GF-D8 (cell line): ENCODE measurements at regions not wholly inside any gene's neighbourhood (a gene's known extent, or its start where the extent isn't known, plus 50 kb on each side); places are given as distances from the start of the nearest gene placed in this dataset.

Experiments used
- DNase-seq: peaks from one replicate; lab custom pipeline; 2025; lab: John Stamatoyannopoulos, UW

DNA sequence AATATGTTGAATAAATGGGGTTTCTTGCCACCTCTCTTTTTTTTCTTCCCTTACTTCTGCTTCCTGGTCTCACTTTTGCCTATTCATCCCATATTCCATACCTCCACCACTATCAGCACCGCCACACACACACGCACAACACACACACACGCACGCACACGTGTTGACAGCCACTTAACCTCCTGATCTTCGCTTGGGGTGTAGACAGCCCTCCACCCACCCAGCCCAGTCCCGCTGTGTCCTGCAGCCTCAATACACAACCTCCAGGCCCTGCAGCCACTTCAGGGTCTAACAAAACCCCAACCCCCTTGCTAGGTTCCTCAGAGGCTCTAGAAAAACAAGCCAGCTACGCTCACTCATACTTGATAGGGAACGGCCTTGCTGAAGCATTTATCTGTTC lies 72.3 kb downstream of the LINC00237 start:
- DNase-seq: no peak

DNA sequence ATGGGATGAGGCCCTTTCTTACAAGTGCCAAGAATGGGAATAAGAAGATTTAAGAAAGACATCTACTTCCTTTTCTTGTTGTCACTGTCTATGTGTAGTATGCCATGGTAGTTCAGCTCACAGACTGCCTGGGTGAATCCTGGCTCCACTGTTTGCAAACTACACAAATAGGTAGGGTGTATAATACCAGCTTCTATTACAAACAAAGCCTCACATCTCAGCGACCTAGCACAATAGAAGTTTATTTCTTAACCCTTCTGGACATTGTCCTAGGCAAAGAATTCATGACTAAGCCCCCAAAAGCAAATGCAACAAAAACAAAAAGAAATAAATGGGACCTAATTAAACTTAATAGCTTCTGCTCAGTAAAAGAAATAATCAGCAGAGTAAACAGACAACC lies 74.5 kb downstream of the LINC00237 start:
- no peak for DNase-seq

DNA sequence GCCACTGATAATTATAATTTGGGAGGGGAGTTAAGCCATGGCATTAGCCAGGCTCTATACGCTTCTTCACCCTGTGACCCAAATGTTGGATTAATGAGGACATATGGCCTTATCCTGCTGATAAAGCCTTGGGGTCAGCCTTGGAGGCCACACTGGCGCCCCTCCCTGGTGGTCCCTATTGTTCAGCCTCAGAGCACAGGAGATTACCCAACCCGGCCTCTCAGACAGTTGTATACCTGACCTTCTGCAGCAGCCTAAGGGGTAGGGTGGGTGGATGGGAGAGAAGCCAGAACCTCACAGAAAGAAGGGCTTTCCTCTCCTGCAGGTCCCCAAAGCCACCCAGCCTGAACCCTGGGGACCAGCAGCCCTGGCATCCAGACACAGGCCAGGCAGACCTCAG lies 76.8 kb downstream of the LINC00237 start:
- DNase-seq: no peak

DNA sequence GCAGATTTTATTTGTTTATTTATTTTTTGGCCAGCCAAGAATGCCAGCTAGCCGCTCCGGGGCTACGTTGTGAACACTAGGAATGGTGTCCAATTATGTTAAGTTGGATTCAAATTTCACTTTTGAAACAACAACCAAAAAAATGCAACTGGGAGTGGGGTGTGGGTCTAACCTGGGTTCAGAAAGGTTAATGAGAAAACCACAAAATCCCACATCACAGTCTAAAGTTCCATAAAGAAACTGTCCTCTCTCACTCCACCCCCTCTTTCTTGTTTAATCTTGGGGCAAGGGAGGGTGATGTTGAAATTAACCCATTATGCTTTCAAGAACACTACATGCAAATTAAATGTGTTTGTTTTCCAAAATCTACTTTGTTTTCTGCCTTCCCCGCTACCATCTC lies 77.2 kb downstream of the LINC00237 start:
- DNase-seq: no peak

DNA sequence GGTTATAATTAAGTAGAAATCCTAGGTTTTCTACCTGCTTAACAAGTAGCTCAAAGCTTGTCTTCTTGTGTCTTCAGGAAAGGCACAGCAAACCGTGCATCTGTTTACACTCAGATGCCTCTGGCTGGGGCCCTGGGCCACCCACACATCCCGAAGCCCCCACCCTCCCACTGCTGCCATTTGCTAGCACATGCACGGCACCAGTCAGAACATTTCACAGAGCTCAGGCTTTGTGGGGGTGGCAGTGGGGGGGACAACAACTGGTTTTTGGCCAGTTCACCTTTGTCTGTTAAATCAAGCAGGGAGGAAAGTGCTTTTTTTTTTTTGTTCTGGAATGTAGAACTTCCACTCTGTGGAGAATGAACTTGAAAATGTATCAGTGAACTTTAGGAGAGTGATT lies 77.7 kb downstream of the LINC00237 start:
- DNase-seq: no peak

DNA sequence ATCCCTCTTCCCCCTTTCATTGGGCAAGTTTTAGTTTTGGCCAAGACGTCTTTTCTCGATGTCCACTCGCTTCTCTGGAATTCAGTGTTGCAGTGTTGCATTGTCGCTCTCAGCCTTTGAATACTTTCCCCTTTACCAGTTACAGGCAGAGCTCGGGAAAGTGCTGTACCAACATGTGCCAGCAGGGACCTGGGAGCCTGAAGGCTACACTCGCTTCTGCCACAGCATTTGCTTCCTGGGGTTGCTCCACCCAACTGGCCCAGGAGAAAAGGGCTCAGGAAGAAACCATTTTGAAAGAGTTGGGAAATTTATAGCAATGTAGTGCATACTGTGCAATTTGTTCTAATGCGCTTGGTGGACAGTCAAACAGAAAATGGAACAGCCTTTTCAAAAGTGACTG lies 78.6 kb downstream of the LINC00237 start:
- DNase-seq: no peak

DNA sequence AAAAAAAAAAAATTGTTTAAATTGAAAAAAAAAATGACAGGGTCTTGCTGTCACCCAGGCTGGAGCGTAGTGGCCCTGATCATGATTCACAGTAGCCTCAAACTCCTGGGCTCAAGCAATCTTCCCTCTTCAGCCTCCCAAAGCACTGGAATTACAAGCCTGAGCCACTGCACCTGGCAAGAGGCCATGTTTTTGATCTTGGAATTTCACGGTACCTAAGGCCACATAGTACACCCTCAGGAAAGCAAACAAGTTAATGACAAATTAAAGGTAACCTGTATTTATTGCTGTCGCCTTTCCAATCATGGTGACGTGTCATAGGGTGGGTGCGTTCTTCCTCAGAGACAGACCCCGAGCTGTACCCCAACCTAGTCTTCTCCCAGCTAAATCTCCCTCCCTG lies 79.2 kb downstream of the LINC00237 start:
- no peak for DNase-seq

DNA sequence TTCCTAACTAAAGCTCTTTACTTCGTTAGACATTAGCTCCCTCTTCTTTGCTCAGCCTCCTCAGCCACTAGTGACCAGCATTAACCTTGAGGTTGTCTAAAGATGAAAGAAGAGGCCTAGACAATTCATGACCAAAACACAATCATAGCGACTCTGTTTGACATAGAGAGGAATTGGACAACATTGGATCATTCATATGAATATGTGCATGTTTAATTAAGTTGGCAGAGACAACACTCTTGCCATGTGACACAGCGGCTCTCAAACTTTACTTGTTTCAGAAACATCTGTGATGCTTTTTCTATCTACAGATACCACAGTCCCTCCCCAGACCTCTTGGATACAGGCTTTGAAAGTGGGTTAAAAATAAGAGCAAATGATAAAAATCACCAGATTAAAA lies 81.7 kb downstream of the LINC00237 start:
- no peak for DNase-seq

DNA sequence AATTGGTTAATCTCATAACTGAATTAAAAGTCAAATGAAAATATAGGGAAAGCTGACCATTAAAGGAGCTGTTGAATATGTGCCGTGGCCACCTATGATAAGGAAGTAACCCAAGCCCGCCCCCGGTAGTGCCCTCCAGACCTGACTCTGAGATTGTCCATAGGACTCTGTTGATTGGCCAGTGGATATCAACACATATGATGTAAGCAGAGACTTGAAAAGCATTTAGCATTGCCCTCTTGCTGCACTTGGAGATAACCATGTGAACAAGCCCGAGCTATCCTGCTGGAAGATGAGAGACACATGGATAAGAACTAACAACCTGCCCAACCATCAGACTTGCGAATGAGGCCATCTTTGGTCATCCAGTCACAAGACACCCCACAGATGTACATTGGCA lies 83.2 kb downstream of the LINC00237 start:
- no peak for DNase-seq

DNA sequence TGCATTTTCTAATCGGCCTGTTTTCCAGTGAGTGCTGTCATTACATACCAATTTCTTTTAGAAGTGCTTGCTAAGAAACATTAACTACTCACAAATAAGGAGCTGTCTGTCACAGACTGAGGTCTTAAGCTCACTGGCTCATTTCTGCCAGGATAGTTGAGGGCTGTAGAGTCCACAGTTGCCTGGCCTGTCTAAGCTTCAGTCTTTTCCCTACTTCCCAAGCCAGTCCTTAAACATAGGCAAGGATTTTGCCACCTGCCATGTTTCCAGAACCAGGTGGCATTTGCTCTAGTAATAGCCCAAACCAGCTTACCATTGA lies 84.7 kb downstream of the LINC00237 start:
- no peak for DNase-seq

DNA sequence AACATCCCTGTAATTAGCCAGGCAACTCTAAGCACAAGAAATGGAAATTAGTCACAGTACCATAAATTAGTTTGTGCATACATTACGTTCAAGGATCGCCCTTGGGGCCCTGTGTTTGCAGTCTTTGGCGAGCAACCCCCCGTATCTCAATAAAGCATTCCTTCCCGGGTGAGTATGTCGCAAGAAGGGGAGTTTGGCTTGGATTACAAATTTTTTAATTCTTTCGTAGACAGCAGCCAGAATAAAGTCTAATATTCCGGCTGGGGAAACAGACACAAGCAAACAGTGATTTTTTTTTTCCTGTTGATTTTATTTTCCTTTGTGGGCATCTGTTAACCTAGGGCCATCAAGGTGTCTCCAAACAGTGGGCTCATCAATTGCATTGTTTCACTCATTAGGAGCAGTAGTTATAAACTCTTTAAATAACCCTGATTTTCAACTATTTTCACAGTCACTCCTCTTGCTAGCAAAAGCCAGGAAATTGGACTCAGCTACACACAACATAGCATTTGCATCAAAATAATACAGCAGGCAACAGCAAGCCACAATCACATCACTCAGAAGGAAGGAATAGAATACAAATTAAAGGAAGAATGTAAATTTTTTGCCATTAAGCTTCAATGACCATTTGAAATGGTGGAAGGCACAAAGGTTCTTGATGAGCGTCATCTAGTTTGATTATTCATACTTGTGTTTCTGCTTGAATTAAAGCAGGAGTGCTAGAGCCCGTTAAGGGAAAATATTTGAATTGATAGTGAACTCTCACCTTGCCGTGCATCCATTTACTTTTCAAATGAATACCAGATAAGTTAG lies 85.3 kb downstream of the LINC00237 start:
- no peak for DNase-seq

DNA sequence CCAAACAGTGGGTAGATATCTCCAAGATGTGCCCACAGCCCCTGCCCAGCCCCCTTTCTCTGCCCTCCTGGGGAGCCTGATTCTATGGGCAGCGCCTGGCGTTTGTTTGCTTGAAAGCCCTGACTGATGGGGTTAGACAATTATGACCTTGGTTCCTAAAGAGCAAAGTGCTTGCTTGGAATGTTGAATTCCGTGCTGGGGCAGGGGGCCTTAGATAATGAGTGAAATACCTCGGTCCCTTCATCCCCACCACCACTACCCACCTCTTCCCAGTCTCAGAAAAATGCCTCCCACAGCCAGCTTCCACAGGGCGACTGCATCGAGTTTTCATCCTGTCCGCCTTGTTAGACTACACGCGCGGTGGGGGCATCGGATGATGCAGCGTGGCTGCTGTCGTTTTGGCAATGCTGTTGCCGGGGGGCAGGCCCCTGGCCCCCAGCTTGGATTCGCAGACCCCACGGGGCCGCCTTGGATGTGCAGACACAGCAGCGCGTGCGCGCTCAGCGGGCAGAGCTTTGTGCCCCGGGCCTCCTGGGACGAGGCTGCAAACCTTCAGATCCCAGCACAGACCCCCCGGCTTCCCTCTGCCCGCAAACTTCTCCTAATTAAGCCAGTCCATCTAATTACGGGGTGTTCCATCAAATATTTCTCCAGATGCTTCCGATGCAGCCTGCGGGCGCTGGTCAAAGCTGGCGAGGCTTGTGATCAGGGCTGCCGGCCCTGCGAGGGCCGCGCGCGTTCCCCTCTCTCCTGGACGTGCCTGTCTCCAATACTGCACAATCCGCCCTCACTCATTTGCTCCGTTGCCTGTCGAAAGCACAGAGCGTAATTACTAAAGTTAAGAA lies 86.1 kb downstream of the LINC00237 start:
- no peak for DNase-seq

DNA sequence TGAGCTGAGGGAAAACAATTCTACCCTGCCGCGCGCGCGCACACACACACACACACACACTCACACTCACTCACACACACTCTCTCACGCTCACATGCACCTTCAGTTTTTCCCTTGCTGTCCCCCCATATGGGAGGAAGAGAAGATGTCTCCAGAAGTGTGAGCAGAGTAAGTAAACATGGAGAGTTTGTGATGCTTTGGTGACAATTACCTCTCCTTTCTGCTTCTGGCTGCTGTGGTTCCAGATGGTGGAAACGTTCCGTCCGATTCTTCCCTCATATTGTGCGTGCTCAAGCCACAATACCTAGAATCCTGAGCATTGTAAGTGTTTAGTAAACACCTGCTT lies 86.7 kb downstream of the LINC00237 start:
- no peak for DNase-seq

DNA sequence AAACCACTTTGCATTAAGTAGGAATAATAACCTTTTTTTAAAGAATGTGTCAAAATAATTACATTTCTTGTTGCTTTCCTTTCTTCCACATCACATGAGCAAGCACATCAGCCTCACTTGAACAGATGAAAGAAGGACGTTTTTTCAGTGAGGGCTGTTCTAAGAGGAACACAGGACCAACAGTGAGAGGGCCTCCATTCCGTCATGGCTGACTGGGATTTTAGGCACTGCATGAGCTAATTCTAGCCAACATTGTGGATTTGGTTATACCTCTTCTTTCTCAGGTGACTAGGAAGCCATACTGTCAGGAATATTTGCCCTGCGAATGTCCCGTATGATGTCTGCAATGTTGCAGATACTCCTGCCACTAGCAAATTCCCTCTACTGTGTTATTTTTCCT lies 87.6 kb downstream of the LINC00237 start:
- no peak for DNase-seq

DNA sequence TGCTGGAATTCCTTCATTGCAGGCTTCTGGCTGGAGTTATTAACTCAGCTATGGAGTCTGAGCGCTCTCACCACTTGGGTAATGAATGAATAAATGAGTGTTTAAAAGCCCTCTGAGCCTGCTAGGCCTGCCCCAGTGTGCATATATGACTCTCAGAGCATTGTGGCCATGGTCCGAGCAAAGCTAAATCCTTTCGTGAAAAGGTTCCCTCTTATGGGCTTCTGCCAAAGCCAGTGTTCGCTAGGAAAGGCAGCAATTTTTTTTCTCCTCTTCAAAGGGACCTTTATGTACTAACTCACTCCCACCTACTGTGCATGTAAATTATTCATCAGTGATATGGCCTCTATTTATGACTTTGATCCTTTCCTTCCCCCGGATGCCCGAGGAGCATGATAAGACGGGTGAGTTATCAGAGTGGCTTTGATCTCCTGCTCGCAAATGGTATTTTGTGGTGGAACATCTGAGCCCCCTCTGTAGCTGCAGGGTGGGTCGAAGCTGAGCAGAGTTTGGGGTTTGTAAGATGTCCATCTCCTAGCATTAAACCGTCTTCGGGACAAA lies 88.6 kb downstream of the LINC00237 start:
- no peak for DNase-seq

DNA sequence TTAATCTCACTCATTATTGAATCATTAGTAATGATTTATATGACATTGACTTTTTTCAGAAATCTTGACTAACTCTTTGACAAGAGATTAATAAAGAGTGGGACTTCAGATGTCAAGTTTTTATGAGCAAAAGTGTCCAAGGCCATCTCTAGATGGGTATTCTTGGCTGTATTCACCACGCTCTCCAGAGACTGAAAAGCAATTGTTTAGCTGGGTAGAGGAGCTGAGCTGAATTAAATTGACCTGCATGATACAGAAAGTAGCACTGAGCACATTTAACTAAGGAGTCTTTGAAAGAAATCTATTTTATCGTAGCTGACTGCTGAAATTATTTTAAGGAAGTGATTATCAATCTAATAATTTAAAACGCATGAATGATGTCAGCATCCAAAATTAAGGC lies 89.4 kb downstream of the LINC00237 start:
- DNase-seq: no peak

DNA sequence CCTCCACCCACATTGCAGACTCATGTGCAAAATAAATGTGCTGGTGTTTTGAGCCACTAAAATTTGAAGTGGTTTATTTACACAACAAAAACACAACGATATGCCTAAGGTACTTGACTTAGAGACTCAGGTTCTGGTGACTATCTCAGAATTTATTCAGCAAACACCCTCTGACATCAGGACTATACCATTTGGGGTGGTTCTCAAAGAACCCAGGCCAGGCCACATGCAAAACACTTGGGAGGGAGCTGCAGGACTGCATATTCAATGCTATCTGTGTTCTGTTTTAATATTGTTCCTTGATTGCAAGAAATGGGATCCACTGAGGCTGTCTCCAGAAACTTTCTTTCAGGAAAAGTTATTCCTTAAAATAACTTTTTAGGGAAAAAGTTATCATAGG lies 91.6 kb downstream of the LINC00237 start:
- DNase-seq: no peak

DNA sequence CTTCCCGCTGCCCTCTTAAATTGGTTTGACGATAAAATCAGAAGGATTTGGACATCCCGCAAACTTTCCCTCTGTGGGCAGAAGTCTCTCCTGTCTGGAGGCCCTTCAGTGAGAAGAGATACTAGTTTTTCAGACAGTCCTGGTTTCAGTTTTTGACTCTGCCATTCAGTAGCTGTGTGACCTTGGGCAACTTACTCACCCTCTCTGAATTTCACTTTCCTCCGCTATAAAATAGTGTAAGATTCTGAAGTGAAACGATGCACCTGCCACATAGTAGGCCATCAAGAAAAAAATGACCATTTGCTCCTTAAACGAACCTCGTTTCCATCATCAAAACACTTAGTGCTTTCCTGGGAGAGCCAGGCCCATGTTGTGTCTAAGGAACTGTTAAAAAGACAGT lies 97.2 kb downstream of the LINC00237 start:
- no peak for DNase-seq

DNA sequence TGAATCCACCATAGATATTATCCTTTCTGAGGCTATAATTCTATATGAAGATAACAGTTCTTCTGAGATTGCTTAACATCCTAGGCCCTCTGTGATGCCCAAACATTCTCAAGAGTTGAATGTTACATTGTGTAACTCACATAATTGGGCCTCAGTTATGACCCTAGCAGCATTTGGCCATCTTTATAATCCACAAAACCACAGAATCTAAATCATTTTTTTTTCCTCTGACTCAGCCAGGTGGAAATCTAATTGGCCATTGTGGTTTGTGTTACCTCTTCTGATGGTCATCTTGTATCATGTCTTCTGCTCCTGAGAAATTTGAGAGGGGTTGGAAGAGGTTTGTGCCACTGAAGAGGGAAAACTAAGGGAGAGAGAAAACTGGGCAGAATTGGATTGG lies 99.5 kb downstream of the LINC00237 start:
- no peak for DNase-seq

DNA sequence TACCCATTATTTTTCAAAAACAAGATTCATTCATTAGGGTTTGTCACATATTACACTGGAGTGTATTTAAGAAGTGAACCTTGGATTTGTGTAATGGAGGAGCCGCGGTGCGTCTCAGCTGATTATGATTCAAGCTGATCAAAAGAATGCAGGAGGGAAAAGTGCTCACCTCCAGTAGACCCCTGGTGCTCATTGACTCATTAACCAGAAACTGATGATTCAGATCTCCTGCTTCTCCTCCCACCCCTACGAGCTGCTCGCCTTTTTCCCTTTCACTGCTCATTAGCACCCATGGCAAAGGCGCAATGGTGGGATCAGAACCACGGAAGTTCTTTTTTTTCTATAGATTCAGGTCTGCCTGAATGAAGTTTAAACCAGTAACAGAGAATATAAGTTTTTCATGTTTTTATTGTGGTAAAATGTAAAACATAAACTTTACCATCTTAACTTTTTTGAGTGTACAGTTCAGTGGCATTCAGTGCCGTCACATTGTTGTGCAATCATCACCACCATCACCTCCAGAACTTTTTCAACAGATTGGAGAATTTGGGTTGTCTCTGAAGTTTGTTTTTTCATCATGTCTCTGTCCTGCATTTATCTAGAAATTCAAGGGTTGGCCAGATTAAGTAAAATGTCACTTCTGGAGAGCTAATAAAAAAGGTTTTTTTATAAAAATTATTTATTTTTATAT lies 101.6 kb downstream of the LINC00237 start:
- no peak for DNase-seq

DNA sequence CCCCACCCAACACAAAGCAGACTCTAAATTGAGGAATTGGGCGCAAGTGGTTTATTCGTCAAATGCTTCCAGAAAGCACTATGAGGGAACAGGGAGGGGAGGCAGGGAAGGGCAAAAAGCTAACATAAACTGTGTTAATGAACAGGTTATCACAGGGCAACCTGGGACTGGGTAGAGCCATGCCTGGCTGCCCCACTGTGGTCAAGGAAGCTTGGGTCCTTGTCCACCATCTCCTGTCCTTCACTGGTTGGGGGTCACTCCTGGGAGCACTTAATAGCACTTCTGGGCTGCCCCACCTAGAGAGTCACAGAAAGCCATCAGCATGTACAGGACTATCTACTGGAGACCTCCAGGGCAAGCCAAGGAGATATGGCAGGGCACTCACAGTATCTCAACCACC lies 102.3 kb downstream of the LINC00237 start:
- DNase-seq: no peak

DNA sequence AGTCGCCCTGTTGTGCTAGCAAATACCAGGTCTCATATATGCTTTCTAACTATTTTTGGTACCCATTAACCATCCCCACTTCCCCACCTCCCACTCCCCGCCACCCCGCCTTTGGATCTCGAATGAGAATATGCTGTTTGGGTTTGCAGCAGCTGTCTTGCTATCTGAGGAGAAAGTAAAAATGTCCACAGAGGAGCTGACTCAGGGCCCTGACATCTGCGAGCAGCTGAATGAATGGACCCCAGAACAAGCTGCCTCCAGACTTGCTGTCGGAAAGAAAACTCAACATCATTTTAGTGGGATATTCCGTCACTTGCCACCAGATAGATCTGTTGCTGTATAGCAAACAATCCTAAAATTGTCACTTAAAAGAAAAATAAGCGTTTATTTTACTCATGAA lies 103.7 kb downstream of the LINC00237 start:
- no peak for DNase-seq

DNA sequence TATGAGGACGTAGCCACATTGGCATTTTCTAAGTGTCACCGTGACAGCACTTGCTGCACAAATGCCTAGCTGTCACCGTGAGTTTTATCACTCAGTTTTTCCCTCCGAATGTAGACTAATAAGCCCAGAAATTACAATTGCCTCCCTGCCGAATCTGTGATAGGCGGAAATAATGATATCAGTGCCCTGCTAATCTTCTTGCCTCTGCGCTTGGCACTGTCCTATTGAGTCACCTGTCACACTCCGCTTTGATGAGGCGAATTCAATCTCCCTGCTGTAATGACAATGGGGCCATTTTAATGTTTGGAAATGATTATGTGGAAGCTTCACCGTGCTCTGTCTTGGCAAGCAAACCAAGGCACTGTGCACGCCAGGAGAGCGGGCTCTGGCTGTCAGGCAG lies 112.8 kb downstream of the LINC00237 start:
- DNase-seq: no peak
